Stomach (tissue), 8 donors: ENCODE measurements at regions not wholly inside any gene's neighbourhood (a gene's known extent, or its start where the extent isn't known, plus 50 kb on each side); places are given as distances from the start of the nearest gene placed in this dataset.

Experiments used
- DNase-seq, 2 donors: peaks; one replicate each; pipeline versions ENCODE4 v3.0.0 to v3.0.0-alpha.2; 2013 to 2019
- H3K27ac ChIP-seq, 5 donors: fragments of 200-600 bp in 4 of 5; sonication (generic) in 4 of 5; one replicate each; pipeline ENCODE4 v1.5.1; 2013 to 2019; ENCODE audit warnings: mild to moderate bottlenecking in 1 of 5, moderate library complexity in 1 of 5
- H3K27me3 ChIP-seq, 3 donors: fragments of 200-600 bp; sonication (generic); one replicate each; pipeline ENCODE4 v1.5.1; 2017 to 2019; ENCODE audit warnings: mixed run types in 1 of 3
- H3K36me3 ChIP-seq, 4 donors: fragments of 200-600 bp; sonication (generic); 1 replicate in 3 of 4; 2 replicates in 1 of 4; pipeline ENCODE4 v1.5.1; 2016 to 2019
- H3K4me1 ChIP-seq, 4 donors: fragments of 200-600 bp; sonication (generic); one replicate each; pipeline ENCODE4 v1.5.1; 2016 to 2019
- H3K4me3 ChIP-seq, 4 donors: fragments of 200-600 bp; sonication (generic) in 3 of 4; one replicate each; pipeline ENCODE4 v1.5.1; 2016 to 2019; ENCODE audit warnings: mild to moderate bottlenecking in 1 of 4
- H3K9me3 ChIP-seq, 4 donors: fragments of 200-600 bp; sonication (generic); one replicate each; pipeline ENCODE4 v1.5.1; 2016 to 2019
- CTCF ChIP-seq, 7 experiments: fragments of 450-650 bp in 4 of 7; fragments of 200-600 bp in 3 of 7; sonication (generic) in 3 of 7; IDR thresholded peaks; one replicate each; pipeline ENCODE4 v1.5.1; 2016 to 2019; ENCODE audit warnings: antibody characterized with exemption in 7 of 7, control low read depth in 2 of 7, mild to moderate bottlenecking in 1 of 7
- EP300 ChIP-seq: sonication (generic); formaldehyde crosslinking; IDR thresholded peaks from one replicate; pipeline ENCODE4 v1.6.1; 2017; ENCODE audit warnings: antibody characterized with exemption
- POLR2A ChIP-seq, 4 donors: fragments of 450-650 bp; IDR thresholded peaks; one replicate each; pipeline ENCODE4 v1.6.1; 2016; ENCODE audit warnings: antibody characterized with exemption in 4 of 4, control low read depth in 2 of 4, mild to moderate bottlenecking in 1 of 4, moderate library complexity in 1 of 4
- POLR2AphosphoS5 ChIP-seq, 3 donors: sonication (generic); formaldehyde crosslinking; IDR thresholded peaks; one replicate each; pipeline ENCODE4 v1.6.1; 2016; ENCODE audit warnings: antibody characterized with exemption in 3 of 3
- WGBS, 5 donors: extraction: QIAGEN DNeasy Blood & Tissue Kit in 3 of 5; methylation state at CpG; one replicate each; pipeline versions ENCODE4 v1.1.5 to v1.1.7; 2013 to 2018; 5-methylcytosine and 5-hydroxymethylcytosine counted together
- intact Hi-C: fragments of 100-400 bp; cut with DNase I; formaldehyde crosslinking; loops from one replicate; pipeline ENCODE4 v1.15.1; 2023; ENCODE audit warnings: low total_unique reads
- donor health status: healthy with polysubstance abuse.
- donor health status: Bipolar disorder and iron deficiency.
- donor health status: healthy.

- no peaks in the 10 kb centered on the region for H3K27me3 ChIP-seq
- no peak overlapping the region for H3K4me3 ChIP-seq
- peaks cover 2 to 32% (median 23%) of the 10 kb centered on the region in 4 donors for H3K36me3 ChIP-seq
- H3K4me1 ChIP-seq = peaks cover 0 to 2% (median 0%) of the 10 kb centered on the region in 4 donors
- WGBS, 5 donors = 87 to 97% (median 91%) methylated on average over 1 of the region's 1 CpG
- no peak for TF ChIP-seq POLR2A (IDR thresholded peaks at IDR 0.05)
- no peak for TF ChIP-seq EP300
- no peak for TF ChIP-seq CTCF (IDR thresholded peaks at IDR 0.05)
- no peak for TF ChIP-seq POLR2AphosphoS5 (IDR thresholded peaks at IDR 0.05)
- DNase-seq = no peak
- H3K9me3 ChIP-seq = no peaks in the 10 kb centered on the region
- H3K27ac ChIP-seq = no peak overlapping the region
- intact Hi-C loops = loop anchor here (10.0 kb wide), 1 partner anchor 94 kb away; a partner anchor contains a TSS
Measured at GRCh38 chr18:46269275-46269674, 165.1 kb downstream of the HAUS1 start.

DNA sequence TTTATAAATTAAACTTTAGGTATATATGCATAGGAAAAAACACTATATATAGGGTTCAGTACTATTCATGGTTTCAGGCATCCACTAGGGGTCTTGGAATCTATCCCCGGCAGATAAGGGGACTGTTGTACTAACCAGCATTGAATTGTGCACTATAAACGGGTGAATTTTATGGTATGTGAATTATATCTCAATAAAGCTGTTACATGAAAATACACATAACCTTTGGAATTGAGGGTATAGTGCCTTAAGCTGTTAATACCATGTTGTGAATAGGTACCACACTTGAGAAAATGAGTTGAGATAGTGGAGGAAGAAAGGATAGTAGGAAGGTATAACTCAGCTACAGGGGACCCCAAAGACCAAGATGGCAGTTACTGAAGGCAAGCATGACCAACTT is 167.3 kb downstream of the HAUS1 start:
- Histone ChIP-seq H3K4me1 (no peaks in the 10 kb centered on the region), H3K27ac (no peak overlapping the region), H3K4me3 (no peak overlapping the region), H3K9me3 (no peaks in the 10 kb centered on the region), H3K27me3 (no peaks in the 10 kb centered on the region), H3K36me3 (peaks cover 2 to 18% (median 10%) of the 10 kb centered on the region in 4 donors)
- no peak for DNase-seq
- intact Hi-C loops = no loop called here
- WGBS, 5 donors = 66 to 83% (median 79%) methylated on average over 2 of the region's 2 CpGs
- TF ChIP-seq POLR2AphosphoS5 (IDR thresholded peaks at IDR 0.05) (no peak), EP300 (no peak), CTCF (IDR thresholded peaks at IDR 0.05) (no peak), POLR2A (IDR thresholded peaks at IDR 0.05) (no peak)

- H3K27me3 ChIP-seq = no peaks in the 10 kb centered on the region
- intact Hi-C loops = no loop called here
- WGBS, 5 donors = 50 to 76% (median 73%) methylated on average over 1 of the region's 1 CpG
- H3K4me1 ChIP-seq = peaks cover 0 to 4% (median 0%) of the 10 kb centered on the region in 4 donors
- peaks cover 0 to 6% (median 0%) of the 10 kb centered on the region in 4 donors for H3K36me3 ChIP-seq
- H3K4me3 ChIP-seq = no peak overlapping the region
- no peaks in the 10 kb centered on the region for H3K9me3 ChIP-seq
- TF ChIP-seq EP300 = no peak
- no peak for DNase-seq
- H3K27ac ChIP-seq = no peak overlapping the region
Measured at GRCh38 chr18:46273861-46274260, 169.7 kb downstream of the HAUS1 start.

DNA sequence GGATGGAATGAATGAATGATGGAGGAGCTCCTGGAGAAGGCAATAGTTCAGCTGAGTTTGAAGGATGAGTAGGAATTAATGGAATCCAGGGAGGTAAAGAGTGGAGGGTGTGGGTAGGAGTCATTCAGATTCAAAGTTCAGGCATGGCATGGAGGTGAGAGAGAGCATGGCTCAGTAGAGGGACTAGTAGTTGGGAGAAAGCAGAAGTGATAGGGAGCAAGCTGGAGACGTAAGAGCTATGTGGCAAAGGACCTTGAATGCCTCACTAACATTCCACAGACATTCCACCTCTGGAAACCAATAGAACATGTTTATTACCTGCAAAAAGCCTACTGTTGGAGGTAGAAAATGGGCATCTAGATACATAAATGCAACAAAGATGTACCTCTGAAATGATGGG is 170.1 kb downstream of the HAUS1 start:
- intact Hi-C loops = no loop called here
- 67 to 85% (median 79%) methylated on average over 1 of the region's 1 CpG for WGBS, 5 donors
- Histone ChIP-seq H3K9me3 (no peaks in the 10 kb centered on the region), H3K36me3 (peaks cover 0 to 2% (median 0%) of the 10 kb centered on the region in 4 donors), H3K27ac (no peak overlapping the region), H3K4me3 (no peak overlapping the region), H3K27me3 (no peaks in the 10 kb centered on the region), H3K4me1 (peaks cover 0 to 4% (median 0%) of the 10 kb centered on the region in 4 donors)
- no peak for DNase-seq
- TF ChIP-seq POLR2AphosphoS5 (IDR thresholded peaks at IDR 0.05) (no peak), CTCF (IDR thresholded peaks at IDR 0.05) (no peak)

DNA sequence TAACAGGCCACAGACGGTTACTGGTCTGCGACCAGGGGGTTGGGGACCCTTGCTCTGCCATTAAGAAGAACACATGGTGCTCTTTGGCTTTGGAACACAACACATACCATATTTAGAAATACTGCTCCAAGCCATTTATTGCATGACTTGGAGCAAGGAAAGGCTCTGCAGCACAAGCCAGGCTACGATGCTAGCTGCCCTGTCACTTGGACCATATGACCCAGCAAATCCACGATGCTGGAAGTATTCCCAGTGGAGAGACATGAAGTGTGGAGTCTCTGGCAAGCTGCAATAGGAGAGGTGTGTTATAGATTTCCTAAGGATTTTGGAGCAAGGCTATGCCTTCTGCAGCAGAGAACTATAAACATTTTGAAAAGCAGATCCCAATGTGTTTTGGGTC is 171.2 kb downstream of the HAUS1 start:
- no peak overlapping the region for H3K27ac ChIP-seq
- H3K27me3 ChIP-seq = no peaks in the 10 kb centered on the region
- no peaks in the 10 kb centered on the region for H3K9me3 ChIP-seq
- DNase-seq = no peak
- H3K36me3 ChIP-seq = no peaks in the 10 kb centered on the region
- no peak overlapping the region for H3K4me3 ChIP-seq
- TF ChIP-seq CTCF (IDR thresholded peaks at IDR 0.05) (no peak), POLR2A (IDR thresholded peaks at IDR 0.05) (no peak), EP300 (no peak), POLR2AphosphoS5 (IDR thresholded peaks at IDR 0.05) (no peak)
- intact Hi-C loops = no loop called here
- 69 to 82% (median 79%) methylated on average over 4 of the region's 4 CpGs for WGBS, 5 donors
- H3K4me1 ChIP-seq = peaks cover 0 to 4% (median 0%) of the 10 kb centered on the region in 4 donors
